Endothelial cell of umbilical vein (primary cell): ENCODE measurements at regions not wholly inside any gene's neighbourhood (a gene's known extent, or its start where the extent isn't known, plus 50 kb on each side); places are given as distances from the start of the nearest gene placed in this dataset.

Experiments
- BruUV-seq: library from RNA; stranded (reverse); fragments of 400-500 nt; replicated peaks from 2 replicates; lab custom pipeline; 2021; lab: Mats Ljungman, UMichigan
- CTCF ChIA-PET: fragments of 300-600, 350-600 bp; sonication (Branson Sonifier 250); formaldehyde crosslinking; loops from one replicate; lab custom pipeline; 2021; ENCODE audit warnings: antibody characterized with exemption, inconsistent platforms; lab: Charles Lee
- POLR2A ChIA-PET: fragments of 300-600, 350-600 bp; sonication (Branson Sonifier 250); formaldehyde crosslinking; loops from one replicate; lab custom pipeline; 2021; ENCODE audit warnings: antibody characterized with exemption, inconsistent platforms; lab: Charles Lee
- DNase-seq: peaks from one replicate; pipeline ENCODE4 v3.0.0-alpha.2; 2011; ENCODE audit warnings: low read depth, low spot score
- FAIRE-seq: peaks from 2 replicates; lab custom pipeline; 2011; peaks lifted over from hg19 to GRCh38; lab: Jason Lieb, UNC
- H2AFZ ChIP-seq: 2 replicates; pipeline ENCODE4 v1.6.0; 2012; ENCODE audit warnings: low read depth, low read length, control low read depth, inconsistent platforms
- H3K27ac ChIP-seq: 2 replicates; pipeline ENCODE4 v1.5.1; 2011; ENCODE audit warnings: low read depth, mild to moderate bottlenecking, control low read depth, low read length, moderate library complexity; ENCODE audit not compliant: insufficient read depth
- H3K27me3 ChIP-seq, 2 experiments: 2 replicates each; pipeline versions ENCODE4 v1.6.0 to v1.6.1; 2011; ENCODE audit warnings: low read length in 2 of 2, mixed read lengths in 1 of 2; ENCODE audit not compliant: control insufficient read depth in 2 of 2, insufficient read depth in 2 of 2
- H3K36me3 ChIP-seq, 2 experiments: 2 replicates in 1 of 2; 3 replicates in 1 of 2; pipeline ENCODE4 v1.5.1; 2011; ENCODE audit warnings: low read length in 2 of 2, mild to moderate bottlenecking in 1 of 2, moderate library complexity in 1 of 2; ENCODE audit not compliant: control insufficient read depth in 2 of 2, insufficient read depth in 2 of 2; ENCODE audit errors: extremely low read depth in 1 of 2
- H3K4me1 ChIP-seq: 3 replicates; pipeline ENCODE4 v1.5.1; 2011; ENCODE audit warnings: mild to moderate bottlenecking, low read length; ENCODE audit not compliant: control insufficient read depth, insufficient read depth; ENCODE audit errors: extremely low read depth
- H3K4me2 ChIP-seq: 2 replicates; pipeline ENCODE4 v1.6.1; 2011; ENCODE audit warnings: low read length, control low read depth, mixed read lengths; ENCODE audit not compliant: insufficient read depth
- H3K4me3 ChIP-seq, 3 experiments: fragments of 200-600 bp in 1 of 3; sonication (generic), shearing (Covaris generic) in 1 of 3; replicated peaks in 1 of 3; 2 replicates each; pipeline ENCODE4 v1.5.1; 2011 to 2016; ENCODE audit warnings: control low read depth in 3 of 3, low read length in 3 of 3, mild to moderate bottlenecking in 2 of 3, inconsistent platforms in 1 of 3, low read depth in 1 of 3, moderate library complexity in 1 of 3; ENCODE audit not compliant: insufficient read depth in 1 of 3
- H3K79me2 ChIP-seq: 2 replicates; pipeline ENCODE4 v1.6.0; 2012; ENCODE audit warnings: low read length, inconsistent platforms; ENCODE audit not compliant: control insufficient read depth, insufficient read depth
- H3K9ac ChIP-seq: replicated peaks from 2 replicates; pipeline ENCODE3; 2011; ENCODE audit warnings: low read length, control low read depth; ENCODE audit not compliant: insufficient read depth; ENCODE audit errors: extremely low read depth
- H3K9me1 ChIP-seq: replicated peaks from 3 replicates; pipeline ENCODE4 v1.6.0; 2011; ENCODE audit warnings: mild to moderate bottlenecking, low read length; ENCODE audit not compliant: control insufficient read depth, insufficient read depth; ENCODE audit errors: extremely low read depth
- H3K9me3 ChIP-seq: replicated peaks from 2 replicates; pipeline ENCODE4 v1.5.1; 2012; ENCODE audit warnings: low read length, inconsistent platforms; ENCODE audit not compliant: control insufficient read depth, insufficient read depth
- H4K20me1 ChIP-seq: replicated peaks from 2 replicates; pipeline ENCODE3; 2011; ENCODE audit warnings: mild to moderate bottlenecking, low read length; ENCODE audit not compliant: control insufficient read depth, insufficient read depth; ENCODE audit errors: extremely low read depth
- EZH2 ChIP-seq: IDR thresholded peaks from 2 replicates; pipeline ENCODE4 v1.6.1; 2012; ENCODE audit warnings: borderline replicate concordance, low read depth, mild to moderate bottlenecking, moderate library complexity, low read length, inconsistent platforms; ENCODE audit not compliant: severe bottlenecking
- FOS ChIP-seq: IDR thresholded peaks from 2 replicates; pipeline ENCODE4 v1.6.1; 2011; ENCODE audit warnings: mild to moderate bottlenecking, low read length, moderate library complexity, borderline replicate concordance; ENCODE audit not compliant: insufficient read depth
- GATA2 ChIP-seq: IDR thresholded peaks from 2 replicates; pipeline ENCODE4 v1.7.0; 2011; ENCODE audit warnings: low read depth, mild to moderate bottlenecking, moderate library complexity, mixed read lengths, low read length; ENCODE audit not compliant: insufficient read length, insufficient read depth
- JUN ChIP-seq: IDR thresholded peaks from 2 replicates; pipeline ENCODE4 v1.6.1; 2011; ENCODE audit warnings: borderline replicate concordance, low read depth; ENCODE audit not compliant: insufficient read length, insufficient read depth
- MYC ChIP-seq: IDR thresholded peaks from one replicate; pipeline ENCODE4 v1.6.1; 2011; ENCODE audit warnings: mild to moderate bottlenecking, low read depth, low read length
- POLR2A ChIP-seq: IDR thresholded peaks from 2 replicates; pipeline ENCODE4 v1.6.1; 2012; ENCODE audit warnings: low read depth, mild to moderate bottlenecking, control low read depth, low read length
- POLR2AphosphoS5 ChIP-seq: IDR thresholded peaks from 2 replicates; pipeline ENCODE4 v1.6.1; 2012; ENCODE audit warnings: low read depth, mild to moderate bottlenecking, control low read depth, low read length, moderate library complexity; ENCODE audit not compliant: insufficient read depth
- dilution Hi-C: fragments of 300-500 bp; cut with MboI; formaldehyde crosslinking; loops from one replicate; pipeline ENCODE4 v1.15.0; 2019; ENCODE audit warnings: low sequenced_read_pairs; ENCODE audit not compliant: extremely low pct_ligation_motif_present
- intact Hi-C: fragments of 100-400 bp; cut with micrococcal nuclease; formaldehyde crosslinking; loops from one replicate; pipeline ENCODE4 v1.10.0; 2022
- TF ChIP-seq, protein P1 (sequence below), 2 donors: IDR thresholded peaks; 1 replicate in 1 of 2; 2 replicates in 1 of 2; pipeline ENCODE4 v1.5.1; 2011; ENCODE audit warnings: low read length in 2 of 2, mild to moderate bottlenecking in 2 of 2, moderate library complexity in 2 of 2, control low read depth in 1 of 2, inconsistent platforms in 1 of 2, low read depth in 1 of 2; ENCODE audit not compliant: insufficient read depth in 1 of 2; ENCODE audit errors: extremely low read depth in 1 of 2
- TF ChIP-seq, protein P2 (sequence below): IDR thresholded peaks from 2 replicates; pipeline ENCODE4 v1.6.1; 2011; ENCODE audit not compliant: insufficient read depth, insufficient read length

DNA sequence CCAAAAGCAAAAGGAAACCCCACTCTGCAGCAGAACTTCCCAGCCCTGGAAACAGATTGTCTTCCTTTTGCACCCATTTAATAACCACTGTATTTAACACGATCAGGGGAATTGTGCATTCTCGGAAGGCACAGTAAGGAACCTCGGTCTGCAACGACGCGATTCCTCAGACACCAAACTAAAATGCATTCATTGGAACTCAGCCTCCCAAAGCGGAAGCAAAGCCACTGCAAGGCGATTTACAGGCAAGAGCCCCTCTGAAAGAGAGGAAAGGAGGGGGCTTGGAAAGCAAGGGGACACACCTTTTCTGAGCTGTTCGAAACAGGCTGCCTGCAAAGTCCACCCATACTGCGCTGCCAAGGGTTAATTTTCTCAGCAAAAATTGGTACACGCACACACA lies 297.7 kb downstream of the OMA1 start:
- no peaks in the 10 kb centered on the region for H4K20me1 ChIP-seq
- POLR2A ChIA-PET = no interaction called here
- H2AFZ ChIP-seq = no peak overlapping the region
- no peaks in the 10 kb centered on the region for H3K9me1 ChIP-seq
- H3K9ac ChIP-seq = no peak overlapping the region
- H3K4me2 ChIP-seq = no peak overlapping the region
- no peaks in the 10 kb centered on the region for H3K4me1 ChIP-seq
- H3K27me3 ChIP-seq = peaks cover 16 to 21% of the 10 kb centered on the region in 2 experiments
- dilution Hi-C loops (no loop called here), intact Hi-C loops (no loop called here)
- CTCF ChIA-PET = no interaction called here
- no peak overlapping the region for H3K4me3 ChIP-seq
- BruUV-seq = no TSS peak
- no peak for FAIRE-seq
- no peaks in the 10 kb centered on the region for H3K79me2 ChIP-seq
- TF ChIP-seq POLR2AphosphoS5 = no peak
- TF ChIP-seq, protein P1, sequence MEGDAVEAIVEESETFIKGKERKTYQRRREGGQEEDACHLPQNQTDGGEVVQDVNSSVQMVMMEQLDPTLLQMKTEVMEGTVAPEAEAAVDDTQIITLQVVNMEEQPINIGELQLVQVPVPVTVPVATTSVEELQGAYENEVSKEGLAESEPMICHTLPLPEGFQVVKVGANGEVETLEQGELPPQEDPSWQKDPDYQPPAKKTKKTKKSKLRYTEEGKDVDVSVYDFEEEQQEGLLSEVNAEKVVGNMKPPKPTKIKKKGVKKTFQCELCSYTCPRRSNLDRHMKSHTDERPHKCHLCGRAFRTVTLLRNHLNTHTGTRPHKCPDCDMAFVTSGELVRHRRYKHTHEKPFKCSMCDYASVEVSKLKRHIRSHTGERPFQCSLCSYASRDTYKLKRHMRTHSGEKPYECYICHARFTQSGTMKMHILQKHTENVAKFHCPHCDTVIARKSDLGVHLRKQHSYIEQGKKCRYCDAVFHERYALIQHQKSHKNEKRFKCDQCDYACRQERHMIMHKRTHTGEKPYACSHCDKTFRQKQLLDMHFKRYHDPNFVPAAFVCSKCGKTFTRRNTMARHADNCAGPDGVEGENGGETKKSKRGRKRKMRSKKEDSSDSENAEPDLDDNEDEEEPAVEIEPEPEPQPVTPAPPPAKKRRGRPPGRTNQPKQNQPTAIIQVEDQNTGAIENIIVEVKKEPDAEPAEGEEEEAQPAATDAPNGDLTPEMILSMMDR (IDR thresholded peaks at IDR 0.05; ENCODE audit: extremely low read depth in 1 of 2, insufficient read depth in 1 of 2, low read depth in 1 of 2, low read length in 2 of 2) = no peak
- H3K36me3 ChIP-seq = no peaks in the 10 kb centered on the region
- H3K27ac ChIP-seq = no peak overlapping the region
- no peaks in the 10 kb centered on the region for H3K9me3 ChIP-seq
- no peak for DNase-seq

DNA sequence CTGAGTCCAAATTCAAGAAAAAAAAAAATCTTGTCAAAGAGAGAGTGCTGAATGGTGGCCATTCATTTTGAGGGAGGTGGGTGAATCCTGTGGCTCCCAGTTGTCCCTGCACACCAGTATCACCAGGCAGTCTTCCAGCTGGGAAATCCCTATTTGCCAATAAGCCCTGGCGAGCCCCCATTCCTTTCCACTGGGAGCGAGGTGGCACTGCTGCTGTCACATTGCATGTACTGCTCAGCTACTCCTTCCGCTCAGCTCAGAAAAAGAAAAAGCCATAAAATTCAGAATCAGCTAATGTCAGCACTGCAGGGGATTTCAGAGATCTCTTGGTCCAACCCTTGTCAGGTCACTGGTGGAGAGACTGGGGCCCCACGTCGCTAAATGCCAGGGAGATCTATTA lies 298.5 kb downstream of the OMA1 start:
- Histone ChIP-seq H4K20me1 (no peaks in the 10 kb centered on the region), H3K9me1 (no peaks in the 10 kb centered on the region), H3K4me3 (no peak overlapping the region), H2AFZ (no peak overlapping the region), H3K4me2 (no peak overlapping the region), H3K9ac (no peak overlapping the region), H3K4me1 (no peaks in the 10 kb centered on the region), H3K79me2 (no peaks in the 10 kb centered on the region), H3K27me3 (peaks cover 16 to 21% of the 10 kb centered on the region in 2 experiments), H3K27ac (no peak overlapping the region), H3K36me3 (no peaks in the 10 kb centered on the region), H3K9me3 (no peaks in the 10 kb centered on the region)
- CTCF ChIA-PET = no interaction called here
- FAIRE-seq (no peak), DNase-seq (no peak)
- dilution Hi-C loops (no loop called here), intact Hi-C loops (no loop called here)
- POLR2A ChIA-PET = no interaction called here
- no peak for TF ChIP-seq POLR2AphosphoS5
- TF ChIP-seq, protein P2, sequence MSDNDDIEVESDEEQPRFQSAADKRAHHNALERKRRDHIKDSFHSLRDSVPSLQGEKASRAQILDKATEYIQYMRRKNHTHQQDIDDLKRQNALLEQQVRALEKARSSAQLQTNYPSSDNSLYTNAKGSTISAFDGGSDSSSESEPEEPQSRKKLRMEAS = no peak
- no peak for TF ChIP-seq GATA2
- TF ChIP-seq POLR2A = no peak
- TF ChIP-seq MYC = no peak
- TF ChIP-seq, protein P1 (IDR thresholded peaks at IDR 0.05; ENCODE audit: extremely low read depth in 1 of 2, insufficient read depth in 1 of 2, low read depth in 1 of 2, low read length in 2 of 2) = no peak
- no peak for TF ChIP-seq FOS
- no peak for TF ChIP-seq EZH2
- TF ChIP-seq JUN = no peak
- no TSS peak for BruUV-seq
